ENCODE measurements at regions not wholly inside any gene's neighbourhood (a gene's known extent, or its start where the extent isn't known, plus 50 kb on each side); places are given as distances from the start of the nearest gene placed in this dataset.
"Not testable (repeated sequence)": the region's sequence is repeated elsewhere in the genome, so short reads cannot be mapped to it uniquely, and the experiment has no call there.

- no peak for DNase-seq
Observed at GRCh38 chr21:27390384-27390783, 423.5 kb upstream of the ADAMTS5 start.

- no peak for DNase-seq
Observed at GRCh38 chr21:27388825-27389224, 421.9 kb upstream of the ADAMTS5 start.

- DNase-seq: no peak
Observed at GRCh38 chr21:27382404-27382803, 415.5 kb upstream of the ADAMTS5 start.

- no peak for DNase-seq
Observed at GRCh38 chr21:27380303-27380702, 413.4 kb upstream of the ADAMTS5 start.

- no peak for DNase-seq
Observed at GRCh38 chr21:27379354-27379753, 412.5 kb upstream of the ADAMTS5 start.

- no peak for DNase-seq
Observed at GRCh38 chr21:27372381-27372780, 405.5 kb upstream of the ADAMTS5 start.

GRCh38 chr21:27371975-27372331, 405.1 kb upstream of the ADAMTS5 start:
- no peak for DNase-seq

GRCh38 chr21:27371115-27371974, 404.5 kb upstream of the ADAMTS5 start:
- no peak for DNase-seq

GRCh38 chr21:27369978-27370571, 403.2 kb upstream of the ADAMTS5 start:
- no peak for DNase-seq

GRCh38 chr21:27369234-27369633, 402.3 kb upstream of the ADAMTS5 start:
- DNase-seq: no peak

GRCh38 chr21:27366646-27367235, 399.9 kb upstream of the ADAMTS5 start:
- no peak for DNase-seq

- no peak for DNase-seq
Observed at GRCh38 chr21:27366036-27366435, 399.1 kb upstream of the ADAMTS5 start.

GRCh38 chr21:27365394-27365793, 398.5 kb upstream of the ADAMTS5 start:
- DNase-seq: no peak

- no peak for DNase-seq
Observed at GRCh38 chr21:27363719-27364477, 397.0 kb upstream of the ADAMTS5 start.

- no peak for DNase-seq
Observed at GRCh38 chr21:27362249-27362648, 395.4 kb upstream of the ADAMTS5 start.

- DNase-seq: no peak
Observed at GRCh38 chr21:27359141-27359540, 392.3 kb upstream of the ADAMTS5 start.

- no peak for DNase-seq
Observed at GRCh38 chr21:27352885-27353284, 386.0 kb upstream of the ADAMTS5 start.

GRCh38 chr21:27346041-27346448, 379.2 kb upstream of the ADAMTS5 start:
- no peak for DNase-seq

- DNase-seq: no peak
Observed at GRCh38 chr21:27339902-27340301, 373.0 kb upstream of the ADAMTS5 start.

GRCh38 chr21:27338007-27338406, 371.1 kb upstream of the ADAMTS5 start:
- not testable (repeated sequence) for DNase-seq

GRCh38 chr21:27333096-27333495, 366.2 kb upstream of the ADAMTS5 start:
- no peak for DNase-seq

- DNase-seq: no peak
Observed at GRCh38 chr21:27329255-27329851, 362.5 kb upstream of the ADAMTS5 start.

- DNase-seq: no peak
Observed at GRCh38 chr21:27326301-27326700, 359.4 kb upstream of the ADAMTS5 start.
